KMS-11 (cell line): ENCODE measurements at regions not wholly inside any gene's neighbourhood (a gene's known extent, or its start where the extent isn't known, plus 50 kb on each side); places are given as distances from the start of the nearest gene placed in this dataset.

Experiments
- H2AFZ ChIP-seq: fragments of 200-600 bp; sonication (generic); 2 replicates; pipeline ENCODE4 v1.6.1; 2016; ENCODE audit warnings: antibody characterized with exemption, mixed run types, low read depth
- H3K27ac ChIP-seq: fragments of 200-600 bp; sonication (generic); 2 replicates; pipeline ENCODE4 v1.6.1; 2016; ENCODE audit warnings: mild to moderate bottlenecking, mixed run types
- H3K27me3 ChIP-seq: fragments of 200-600 bp; sonication (generic); 2 replicates; pipeline ENCODE4 v1.6.1; 2017; ENCODE audit warnings: mild to moderate bottlenecking, low read depth, mixed run types, moderate library complexity; ENCODE audit not compliant: insufficient read depth
- H3K36me3 ChIP-seq: fragments of 200-600 bp; sonication (generic); 2 replicates; pipeline ENCODE4 v1.6.1; 2017; ENCODE audit warnings: mild to moderate bottlenecking, mixed run types; ENCODE audit not compliant: insufficient read depth
- H3K4me1 ChIP-seq: fragments of 200-600 bp; sonication (generic); 2 replicates; pipeline ENCODE4 v1.6.1; 2016; ENCODE audit warnings: mild to moderate bottlenecking, low read depth, mixed run types; ENCODE audit not compliant: poor library complexity, severe bottlenecking
- H3K4me2 ChIP-seq: fragments of 200-600 bp; sonication (generic); 2 replicates; pipeline ENCODE4 v1.7.0; 2016; ENCODE audit warnings: mild to moderate bottlenecking, mixed run types
- H3K4me3 ChIP-seq: fragments of 200-600 bp; sonication (generic); IDR thresholded peaks from 2 replicates; pipeline ENCODE4 v1.6.1; 2017; ENCODE audit warnings: low read depth, low read length, mixed read lengths; ENCODE audit not compliant: insufficient read depth
- H3K79me2 ChIP-seq: fragments of 200-600 bp; sonication (generic); 2 replicates; pipeline ENCODE4 v1.6.1; 2016; ENCODE audit warnings: low read depth, mixed run types; ENCODE audit not compliant: insufficient read depth
- H3K9ac ChIP-seq: fragments of 200-600 bp; sonication (generic); 2 replicates; pipeline ENCODE4 v1.6.1; 2016; ENCODE audit warnings: mild to moderate bottlenecking, mixed run types
- H4K20me1 ChIP-seq: fragments of 200-600 bp; sonication (generic); 2 replicates; pipeline ENCODE4 v1.6.1; 2016; ENCODE audit warnings: mild to moderate bottlenecking, mixed run types; ENCODE audit not compliant: insufficient read depth
- CTCF ChIP-seq: fragments of 200-600 bp; sonication (generic); conservative IDR thresholded peaks from 2 replicates; pipeline ENCODE4 v1.6.1; 2017; ENCODE audit warnings: low read depth, mild to moderate bottlenecking, antibody characterized with exemption, low read length, moderate library complexity, mixed read lengths

- Histone ChIP-seq H3K9ac (no peak overlapping the region), H3K36me3 (no peaks in the 10 kb centered on the region), H3K27me3 (no peaks in the 10 kb centered on the region), H3K4me3 (no peak overlapping the region), H3K4me1 (no peaks in the 10 kb centered on the region), H3K79me2 (no peaks in the 10 kb centered on the region), H3K27ac (no peak overlapping the region), H4K20me1 (no peaks in the 10 kb centered on the region), H2AFZ (no peak overlapping the region), H3K4me2 (no peak overlapping the region)
- no peak for TF ChIP-seq CTCF
These were observed 565.2 kb downstream of the CDH8 start for GRCh38 chr16:61471023-61471422.

GRCh38 chr16:61465285-61465684, 571.0 kb downstream of the CDH8 start:
- H3K4me1 ChIP-seq: no peaks in the 10 kb centered on the region
- H4K20me1 ChIP-seq: no peaks in the 10 kb centered on the region
- no peak overlapping the region for H3K4me3 ChIP-seq
- no peak overlapping the region for H3K9ac ChIP-seq
- H3K36me3 ChIP-seq: no peaks in the 10 kb centered on the region
- no peak overlapping the region for H2AFZ ChIP-seq
- no peaks in the 10 kb centered on the region for H3K79me2 ChIP-seq
- H3K4me2 ChIP-seq: no peak overlapping the region
- TF ChIP-seq CTCF: no peak
- no peaks in the 10 kb centered on the region for H3K27me3 ChIP-seq
- no peak overlapping the region for H3K27ac ChIP-seq

GRCh38 chr16:61460020-61460419, 576.2 kb downstream of the CDH8 start:
- TF ChIP-seq CTCF: no peak

DNA sequence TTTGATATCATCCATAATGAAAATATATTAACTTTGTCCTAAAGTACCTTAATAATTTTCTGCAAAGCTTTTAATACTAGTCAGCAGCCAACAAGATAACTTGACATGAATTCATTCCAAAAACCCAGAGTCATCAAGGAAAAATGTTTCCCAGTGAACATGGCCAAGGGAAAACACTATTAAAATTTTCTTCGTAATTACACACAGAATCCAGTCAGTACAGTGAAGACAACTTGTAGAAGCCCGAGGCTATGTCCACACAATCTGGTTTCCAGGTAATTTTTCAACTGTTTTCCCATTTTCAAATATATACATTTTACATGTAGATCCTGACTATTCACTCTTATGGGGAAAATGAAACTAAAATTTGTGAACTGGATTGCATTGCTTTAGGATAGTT, 600.9 kb downstream of the CDH8 start:
- H3K36me3 ChIP-seq: no peaks in the 10 kb centered on the region
- no peaks in the 10 kb centered on the region for H3K27me3 ChIP-seq
- H3K4me1 ChIP-seq: no peaks in the 10 kb centered on the region
- H3K27ac ChIP-seq: no peak overlapping the region
- H3K79me2 ChIP-seq: no peaks in the 10 kb centered on the region
- TF ChIP-seq CTCF: no peak
- no peaks in the 10 kb centered on the region for H4K20me1 ChIP-seq
- no peak overlapping the region for H3K4me2 ChIP-seq
- no peak overlapping the region for H3K9ac ChIP-seq
- H2AFZ ChIP-seq: no peak overlapping the region
- no peak overlapping the region for H3K4me3 ChIP-seq

More at GRCh38 chr16:61460020-61460419, 576.2 kb downstream of the CDH8 start:
- H3K4me2 ChIP-seq: no peak overlapping the region
- H3K9ac ChIP-seq: no peak overlapping the region
- no peak overlapping the region for H3K27ac ChIP-seq
- no peak overlapping the region for H2AFZ ChIP-seq
- H3K27me3 ChIP-seq: no peaks in the 10 kb centered on the region
- no peaks in the 10 kb centered on the region for H3K4me1 ChIP-seq
- H3K79me2 ChIP-seq: no peaks in the 10 kb centered on the region
- no peak overlapping the region for H3K4me3 ChIP-seq
- H4K20me1 ChIP-seq: no peaks in the 10 kb centered on the region
- H3K36me3 ChIP-seq: no peaks in the 10 kb centered on the region
